Stimulated activated CD8-positive, alpha-beta memory T cell treated with anti-CD3 and anti-CD28 coated beads, Interleukin-12 subunit alpha, Interleukin-12 subunit beta, amount 100 ng/mL, for 24 hours (primary cell): ENCODE measurements at regions not wholly inside any gene's neighbourhood (a gene's known extent, or its start where the extent isn't known, plus 50 kb on each side); places are given as distances from the start of the nearest gene placed in this dataset.

Source experiments
- DNase-seq: peaks from one replicate; pipeline ENCODE4 v3.0.0-alpha.2; 2020; ENCODE audit errors: extremely low read depth

DNA sequence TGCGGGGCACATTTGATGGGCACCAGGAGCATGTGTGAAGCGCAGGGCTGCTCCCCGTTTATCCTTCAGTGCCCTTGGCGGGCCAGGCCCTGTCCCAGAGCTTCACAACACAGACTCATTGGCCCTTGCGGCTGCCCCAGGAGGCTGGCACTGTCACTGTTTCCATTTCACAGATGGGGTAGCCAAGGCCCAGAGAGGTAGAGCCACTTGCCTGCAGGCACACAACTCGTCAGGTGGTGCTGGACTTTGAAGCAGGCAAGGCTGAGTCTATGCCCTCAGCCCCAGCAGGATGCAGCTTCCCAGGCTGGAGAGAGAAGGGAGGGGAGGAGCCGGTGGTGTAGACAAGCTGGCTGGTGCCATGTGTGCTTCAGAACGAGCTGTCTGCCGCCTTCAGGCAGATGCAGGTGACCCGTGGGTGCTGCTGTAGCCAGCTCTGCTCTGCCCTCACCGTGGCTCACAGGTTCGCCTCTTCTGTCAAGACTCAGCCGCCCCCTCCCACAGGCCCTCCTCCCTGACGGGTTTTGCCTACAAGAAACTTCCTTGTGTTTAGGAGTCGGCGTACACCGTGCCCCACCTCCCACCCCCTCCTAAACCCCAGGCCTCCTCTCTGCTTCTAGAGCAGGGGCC lies 232.3 kb upstream of the CIBAR2 start:
- DNase-seq = no peak

DNA sequence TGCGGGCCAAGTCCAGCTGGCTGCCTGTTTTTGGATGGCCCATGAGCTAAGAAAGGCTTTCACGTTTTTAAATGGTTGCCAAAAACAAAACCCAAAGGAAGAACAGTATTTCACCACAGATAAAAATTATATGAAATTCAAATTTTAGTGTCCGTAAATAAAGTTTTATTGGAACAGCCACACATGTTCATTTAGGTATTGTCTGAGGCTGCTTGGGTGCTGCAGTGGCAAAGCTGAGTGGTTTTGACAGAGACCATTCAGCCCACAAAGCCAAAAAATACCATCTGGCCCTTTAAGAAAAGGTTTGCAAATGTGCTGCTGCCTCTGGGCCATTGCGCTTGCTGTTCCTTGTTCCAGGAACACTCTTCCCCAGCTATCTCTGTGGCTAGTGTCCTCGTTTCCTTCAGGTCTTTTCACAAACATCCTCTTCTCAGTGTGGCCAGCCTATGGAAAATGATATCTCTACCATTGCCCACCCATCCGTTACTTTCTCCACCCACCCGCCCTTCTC lies 232.9 kb upstream of the CIBAR2 start:
- no peak for DNase-seq

DNA sequence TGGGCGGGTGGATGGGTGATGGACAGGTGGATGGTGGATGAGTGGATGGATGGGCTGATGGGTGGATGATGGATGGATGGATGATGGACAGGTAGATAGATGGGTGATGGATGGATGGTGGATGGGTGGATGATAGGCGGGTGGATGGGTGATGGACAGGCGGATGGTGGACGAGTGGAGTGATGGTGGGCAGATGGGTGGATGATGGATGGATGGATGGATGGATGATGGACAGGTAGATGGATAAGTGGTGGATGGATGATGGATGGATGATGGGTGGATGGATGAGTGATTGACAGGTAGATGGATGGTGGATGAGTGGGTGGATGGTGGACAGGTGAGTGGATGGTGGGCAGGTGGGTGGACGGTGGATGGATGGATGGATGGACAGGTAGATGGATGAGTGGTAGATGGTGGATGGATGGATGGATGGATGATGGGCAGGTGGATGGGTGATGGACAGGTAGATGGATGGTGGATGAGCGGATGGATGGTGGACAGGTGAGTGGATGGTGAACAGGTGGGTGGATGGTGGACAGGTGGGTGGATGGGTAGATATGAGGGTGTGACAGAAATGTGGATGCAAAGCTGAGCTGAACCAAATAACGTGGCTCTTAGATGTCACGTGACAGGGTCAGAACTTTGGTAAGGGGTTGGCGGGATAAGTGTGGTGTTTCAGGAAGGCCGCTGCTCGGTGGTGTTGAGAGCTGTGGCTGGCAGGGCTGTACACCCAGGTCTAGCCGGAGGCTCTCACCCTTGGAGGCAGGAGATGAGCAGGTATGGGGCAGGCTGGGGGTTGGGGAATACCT lies 234.3 kb upstream of the CIBAR2 start:
- DNase-seq = no peak

DNA sequence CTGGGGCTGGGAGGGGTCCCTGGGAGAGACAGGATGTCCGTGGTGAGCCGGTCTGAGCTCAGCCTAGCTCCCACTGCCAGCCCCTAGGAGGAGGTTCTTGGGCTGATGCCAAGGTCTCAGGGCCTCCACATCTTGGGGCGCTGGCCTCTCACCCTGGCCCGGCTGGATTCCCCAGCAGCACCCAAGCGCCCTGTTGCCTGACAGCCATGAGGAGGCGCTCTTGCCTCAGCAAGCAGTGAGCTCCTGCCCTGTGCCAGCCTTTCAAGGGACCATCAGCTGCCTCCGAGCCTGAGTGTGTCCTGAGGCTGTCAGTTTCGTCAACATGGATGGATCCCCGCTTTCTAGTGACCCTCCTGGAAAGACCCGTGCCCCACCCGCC lies 234.9 kb upstream of the CIBAR2 start:
- DNase-seq = no peak

DNA sequence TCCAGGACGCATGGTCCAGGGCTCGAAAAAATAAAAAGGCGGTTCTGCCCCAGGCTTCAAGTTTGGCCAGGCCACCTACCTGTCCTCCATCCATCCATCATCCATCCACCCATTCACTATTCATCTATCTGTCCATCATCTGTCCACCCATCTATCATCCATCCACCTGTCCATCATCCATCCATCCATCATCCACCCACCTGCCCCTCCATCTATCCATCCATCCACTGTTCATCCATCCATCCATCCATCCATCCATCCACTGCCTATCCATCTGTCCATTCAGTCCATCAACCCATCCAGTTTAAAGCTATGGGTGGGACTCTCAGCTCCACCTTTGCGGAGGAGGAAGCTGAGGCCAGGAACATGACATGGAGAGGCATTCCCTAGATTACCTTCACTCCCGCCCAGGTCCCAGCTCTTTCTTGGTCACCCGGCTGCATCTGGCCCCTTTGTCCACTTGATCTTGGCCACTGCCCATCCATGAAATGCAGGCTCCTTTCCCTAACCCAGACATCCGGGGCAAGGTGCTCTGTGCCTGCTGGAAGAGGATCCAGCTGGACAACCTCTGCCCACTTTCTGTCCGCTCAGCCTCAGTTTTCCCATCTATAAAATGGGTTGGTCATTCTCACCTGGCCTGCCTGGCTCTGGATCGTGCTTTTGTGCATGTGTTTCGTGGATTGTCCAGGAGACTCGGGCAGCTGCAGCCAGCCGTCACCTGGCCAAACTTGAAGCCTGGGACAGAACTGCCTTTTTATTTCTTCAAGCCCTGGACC lies 236.0 kb upstream of the CIBAR2 start:
- DNase-seq = no peak

DNA sequence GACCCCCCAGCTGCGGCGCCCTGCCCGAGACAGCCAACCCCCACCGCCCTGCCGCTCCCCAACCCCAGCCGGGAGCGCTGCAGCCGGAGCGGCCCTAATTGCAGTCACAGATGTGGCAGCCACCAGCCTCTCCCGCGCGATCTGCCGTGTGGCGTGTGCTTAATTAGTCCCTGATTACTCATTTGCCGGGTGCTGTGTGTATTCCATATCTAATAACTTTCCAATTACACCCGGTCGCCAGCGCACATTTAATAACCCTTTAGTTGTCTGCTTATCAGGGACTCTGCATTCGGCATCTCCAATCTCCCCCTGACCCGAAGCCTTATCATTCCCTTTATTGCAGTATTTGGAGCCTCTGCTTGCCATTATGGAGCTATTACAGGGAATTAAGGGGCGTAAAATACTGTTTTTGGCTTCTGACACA lies 236.7 kb upstream of the CIBAR2 start:
- DNase-seq = no peak

DNA sequence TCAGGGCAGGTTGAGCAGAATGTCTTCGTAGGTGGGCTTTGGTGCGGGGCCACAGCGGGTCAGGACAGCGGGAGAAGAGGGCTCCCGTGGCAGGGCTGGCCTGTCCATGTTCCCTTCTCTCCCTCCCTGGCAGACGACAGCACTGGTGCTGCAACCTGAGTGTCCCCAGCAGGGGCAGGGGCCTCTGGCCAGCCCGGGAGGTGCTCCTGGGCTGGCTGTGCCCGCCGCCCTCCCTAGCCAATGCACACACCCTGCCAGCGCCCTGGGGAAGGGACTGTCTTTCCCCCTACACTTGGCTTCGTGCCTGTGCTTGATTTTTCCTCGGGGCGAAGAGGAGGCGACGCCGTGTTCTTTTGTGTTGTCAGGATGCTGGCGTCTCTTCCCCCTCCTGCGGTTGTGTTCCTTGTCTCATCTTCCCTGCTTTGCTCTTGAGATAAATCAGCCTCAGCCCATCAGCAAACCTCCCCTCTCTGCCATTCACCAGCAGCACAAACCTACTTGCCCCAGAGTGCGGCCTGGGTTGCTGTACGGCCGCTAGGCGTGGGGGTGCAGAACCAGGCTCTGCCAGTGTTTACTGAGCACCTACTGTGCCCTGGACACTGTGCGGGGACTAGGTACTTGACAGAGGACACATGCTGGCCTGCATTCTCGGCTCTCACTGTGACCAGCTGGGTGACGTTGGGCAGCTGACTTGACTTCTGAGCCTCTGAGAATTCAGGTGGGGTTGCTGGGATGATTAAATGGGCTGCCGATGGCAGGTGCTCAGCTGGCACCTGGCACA lies 237.3 kb upstream of the CIBAR2 start:
- no peak for DNase-seq

DNA sequence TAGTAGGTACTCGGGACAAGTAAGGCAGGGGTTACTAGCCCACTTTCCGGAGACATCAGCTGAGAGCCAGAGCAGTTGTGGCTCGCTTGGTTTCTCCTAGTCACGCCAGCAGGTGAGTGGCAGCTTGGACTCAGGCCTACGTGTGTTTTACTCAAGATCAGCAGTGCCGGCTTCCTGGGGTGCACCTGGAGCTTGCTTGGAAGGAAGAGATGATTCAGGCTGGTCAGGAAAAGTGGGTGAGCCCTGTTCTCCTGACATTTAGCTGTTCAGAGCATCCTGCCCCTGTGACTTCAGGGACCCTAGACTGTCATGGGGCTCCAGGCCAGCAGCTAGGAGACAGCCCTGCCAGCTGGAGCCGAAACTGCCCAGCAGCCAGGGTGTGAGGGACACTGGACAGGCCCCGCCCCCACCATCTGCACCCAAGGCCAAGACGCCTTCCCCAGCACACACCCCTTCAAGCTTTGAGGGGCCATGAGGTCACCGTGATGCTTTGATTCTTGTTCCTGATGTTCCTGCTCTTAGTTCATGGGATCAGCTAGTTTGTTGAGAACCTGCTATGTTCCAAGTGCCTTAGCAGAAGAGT lies 238.0 kb upstream of the CIBAR2 start:
- no peak for DNase-seq

DNA sequence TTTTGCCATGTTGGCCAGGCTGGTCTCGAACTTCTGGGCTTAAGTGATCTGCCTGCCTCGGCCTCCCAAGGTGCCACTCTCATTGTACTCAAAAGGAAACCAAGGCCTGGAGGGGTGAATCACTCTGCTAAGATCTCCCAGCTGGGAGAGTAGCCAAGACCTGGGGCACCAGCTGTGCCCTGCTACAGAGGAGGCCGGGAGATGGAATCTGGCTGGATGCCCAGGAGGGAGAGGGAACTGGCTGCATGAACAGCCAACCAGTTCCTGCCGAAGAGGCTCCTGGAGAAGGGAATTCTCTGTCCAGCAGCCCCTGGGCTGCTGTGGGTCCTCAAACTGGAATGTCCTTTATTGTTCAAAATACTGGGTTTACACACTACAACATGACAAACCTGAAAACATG lies 238.7 kb upstream of the CIBAR2 start:
- no peak for DNase-seq

DNA sequence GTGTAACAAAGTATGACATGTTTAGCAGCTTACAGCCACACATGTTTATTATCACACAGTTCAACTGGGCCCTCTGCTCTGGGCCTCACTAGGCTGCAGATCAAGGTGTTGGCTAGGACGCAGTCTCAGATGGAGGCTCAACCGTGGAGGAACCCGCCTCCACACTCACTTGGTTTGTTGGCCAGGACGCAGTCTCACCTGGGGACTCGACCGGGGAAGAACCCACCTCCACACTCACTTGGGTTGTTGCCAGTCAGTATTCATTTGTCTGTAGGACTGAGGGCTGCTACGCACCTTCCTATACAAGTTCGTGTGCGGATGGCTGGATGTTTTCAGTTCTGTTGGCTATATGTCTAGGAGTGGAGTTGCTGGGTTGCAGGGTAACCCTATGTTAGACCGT lies 240.7 kb upstream of the CIBAR2 start:
- DNase-seq = no peak

DNA sequence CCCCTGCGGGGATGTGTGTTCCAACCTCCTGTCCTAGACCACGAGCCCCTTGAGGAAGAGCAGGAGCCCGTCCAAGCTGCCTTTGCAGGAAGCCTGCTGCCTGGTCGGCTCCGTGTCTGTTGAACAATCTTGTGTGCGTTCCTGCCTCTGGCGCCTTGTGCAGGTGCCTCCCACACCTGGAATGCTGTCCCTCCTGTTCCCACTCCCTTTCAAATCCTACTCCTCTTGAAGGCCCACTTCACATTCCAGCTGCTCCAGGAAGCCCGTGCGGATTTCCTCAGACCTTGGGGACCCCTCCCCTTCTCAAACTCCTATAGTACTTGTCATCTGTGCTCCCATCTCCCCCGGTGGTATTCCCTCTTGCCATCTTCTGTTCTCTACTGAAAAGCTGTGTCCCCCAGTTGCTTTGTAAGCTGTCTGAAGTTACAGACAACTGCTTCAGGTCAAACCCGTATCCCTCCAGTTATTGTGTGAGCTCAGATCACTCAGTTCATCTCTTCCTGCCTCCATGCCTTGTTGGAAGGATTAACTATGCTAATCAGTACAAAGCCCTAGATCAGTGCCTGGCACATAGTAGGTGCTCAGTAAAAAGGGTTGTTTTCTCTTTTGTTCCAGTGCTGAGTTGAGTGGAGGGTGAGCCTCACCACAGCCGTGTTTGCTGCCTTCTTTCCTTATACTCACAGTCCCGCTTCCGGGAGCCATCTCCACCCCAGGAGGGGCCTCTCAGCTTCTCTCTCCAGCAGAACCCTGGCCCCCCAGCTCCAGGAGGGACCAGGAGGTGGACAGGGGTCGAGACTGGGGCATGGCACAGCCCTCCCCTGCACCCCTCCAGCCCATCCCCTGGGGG lies 241.8 kb upstream of the CIBAR2 start:
- DNase-seq = no peak

DNA sequence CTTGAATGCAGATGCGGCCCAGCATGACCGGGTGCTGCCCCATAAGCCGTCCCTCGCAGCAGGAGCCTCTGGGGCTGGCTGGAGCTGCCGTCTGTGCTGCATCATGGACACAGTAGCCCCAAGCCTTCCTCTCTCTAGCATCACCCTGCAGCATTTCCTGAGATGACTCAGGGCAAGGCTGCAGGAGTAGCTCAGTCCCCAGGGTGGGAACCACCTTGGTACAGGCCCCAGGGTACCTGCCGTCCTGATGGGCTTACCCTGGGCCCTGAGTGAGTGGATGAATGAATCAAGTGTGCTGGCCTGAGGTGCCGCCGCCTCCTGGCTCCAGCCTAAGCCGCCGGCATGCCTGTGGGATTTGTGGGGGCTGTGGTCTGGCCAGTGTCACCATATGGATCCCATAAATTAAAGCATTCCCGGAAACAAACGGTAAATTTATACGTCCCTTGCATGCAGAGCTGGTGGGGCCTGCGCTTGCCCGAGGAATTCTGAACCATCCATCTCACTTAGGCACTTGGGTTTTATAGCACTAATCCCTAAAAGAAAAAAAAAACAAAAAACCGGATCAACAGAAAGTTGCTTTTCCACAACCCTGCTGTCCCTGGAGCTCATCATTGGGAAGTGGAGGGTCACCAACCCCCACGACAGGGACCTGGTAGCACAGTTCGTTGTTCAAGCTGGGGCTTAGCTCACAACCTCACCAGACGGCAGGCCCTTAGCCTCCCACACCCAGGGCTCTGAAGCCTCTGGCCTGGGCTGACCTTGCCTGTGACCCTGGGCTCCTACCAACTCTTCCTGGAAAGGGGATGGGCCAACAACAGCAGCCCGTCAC lies 242.6 kb upstream of the CIBAR2 start:
- no peak for DNase-seq

DNA sequence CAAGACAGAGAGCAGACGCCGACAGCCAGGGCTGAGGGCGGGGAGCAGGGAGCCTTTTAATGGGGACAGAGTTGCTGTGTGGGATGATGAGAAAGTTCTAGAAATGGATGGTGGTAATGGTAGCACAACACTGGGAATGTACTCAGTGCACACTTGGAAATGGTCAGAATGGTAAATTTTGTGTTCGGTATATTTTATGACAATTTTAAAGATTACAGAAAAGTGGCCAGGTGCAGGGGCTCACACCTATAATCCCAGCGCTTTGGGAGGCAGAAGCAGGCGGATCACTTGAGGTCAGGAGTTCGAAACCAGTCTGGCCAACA lies 243.2 kb upstream of the CIBAR2 start:
- DNase-seq = no peak

DNA sequence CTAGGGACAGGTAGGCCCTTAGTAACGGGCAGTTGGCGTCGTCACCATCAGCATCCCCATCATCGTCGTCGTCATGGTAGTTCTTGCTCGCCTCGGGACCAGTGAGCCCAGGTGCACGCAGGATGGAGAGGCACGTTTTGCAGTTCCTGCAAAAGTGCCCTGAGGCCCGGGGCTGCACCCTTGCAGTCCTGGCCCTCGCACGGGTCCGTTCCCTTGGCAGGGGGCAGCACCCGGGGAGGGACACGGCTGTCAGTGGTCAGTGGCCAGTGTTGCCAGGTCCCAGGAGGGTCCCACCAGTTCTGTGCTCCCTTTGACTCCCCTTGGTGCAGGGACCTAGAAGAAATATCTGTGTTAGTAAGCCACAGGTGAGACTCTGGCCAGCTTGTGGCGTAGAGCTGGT lies 243.9 kb upstream of the CIBAR2 start:
- no peak for DNase-seq

DNA sequence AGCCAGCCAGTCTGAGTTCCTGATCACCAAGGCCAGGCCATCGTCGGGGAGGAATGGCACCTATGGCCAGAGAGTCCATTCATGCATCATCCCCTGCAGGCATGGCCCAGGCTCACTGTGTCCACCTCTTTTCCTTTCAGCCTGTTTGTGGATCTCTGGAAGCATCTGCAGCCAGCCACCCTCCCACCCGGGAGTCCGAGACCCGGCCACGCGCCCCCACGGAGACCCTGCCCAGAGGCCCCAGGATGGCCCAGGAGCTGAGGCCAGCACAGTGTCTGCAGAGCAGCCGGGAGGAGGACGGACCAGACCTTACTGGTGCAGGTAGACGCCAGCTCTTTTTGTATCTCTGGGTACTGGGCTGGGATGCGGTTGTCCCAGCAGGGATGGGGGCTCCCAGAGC lies 245.1 kb upstream of the CIBAR2 start:
- no peak for DNase-seq

DNA sequence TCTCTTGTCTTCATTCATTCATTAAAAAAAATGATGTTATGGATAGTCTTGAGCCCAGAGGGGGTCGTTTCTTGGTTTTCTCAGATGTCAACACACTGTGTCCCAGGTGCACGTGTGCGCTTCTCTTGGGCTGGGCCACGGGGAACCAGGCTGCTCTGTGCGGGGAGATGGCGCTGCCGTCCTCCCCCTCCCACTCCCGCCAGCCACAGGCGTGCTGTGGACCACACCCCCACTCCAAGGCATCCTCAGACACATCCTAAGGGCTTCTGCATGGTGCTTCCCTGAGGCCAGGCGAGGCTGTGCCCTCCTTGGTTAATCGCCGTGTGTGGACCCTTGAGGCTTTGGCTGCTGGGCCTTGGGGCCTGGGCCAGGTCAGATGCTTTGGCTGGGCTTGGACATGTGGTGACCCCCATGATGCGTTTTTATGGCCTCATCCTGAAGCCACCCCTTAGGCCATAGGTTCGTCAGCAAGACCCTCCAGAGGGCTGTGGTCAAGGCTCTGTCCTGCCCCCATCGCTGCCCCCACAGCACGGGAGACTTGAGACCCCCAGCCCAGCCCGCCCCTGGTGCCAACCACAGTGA lies 245.7 kb upstream of the CIBAR2 start:
- DNase-seq = no peak

DNA sequence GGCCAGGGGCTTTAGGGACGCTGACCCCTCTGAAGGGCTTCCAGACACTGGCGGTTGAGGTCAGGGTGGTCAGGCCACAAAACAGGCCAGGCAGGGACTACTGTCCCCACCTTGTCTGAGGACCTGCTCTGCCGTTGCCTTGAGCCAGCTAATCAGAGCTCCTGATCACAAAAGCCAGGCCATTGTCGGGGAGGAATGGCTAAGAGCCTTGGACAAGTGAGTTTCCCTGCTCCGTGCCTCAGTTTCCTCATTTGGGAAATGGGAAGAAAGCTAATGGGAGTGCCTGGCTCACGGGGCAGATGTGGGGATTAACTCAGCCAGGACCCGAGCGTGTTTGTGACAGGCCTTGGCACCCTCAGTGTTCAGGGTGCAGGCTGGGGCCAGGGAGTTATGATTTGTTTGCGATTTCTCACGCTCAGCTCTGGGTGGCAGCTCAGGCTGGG lies 246.5 kb upstream of the CIBAR2 start:
- no peak for DNase-seq

DNA sequence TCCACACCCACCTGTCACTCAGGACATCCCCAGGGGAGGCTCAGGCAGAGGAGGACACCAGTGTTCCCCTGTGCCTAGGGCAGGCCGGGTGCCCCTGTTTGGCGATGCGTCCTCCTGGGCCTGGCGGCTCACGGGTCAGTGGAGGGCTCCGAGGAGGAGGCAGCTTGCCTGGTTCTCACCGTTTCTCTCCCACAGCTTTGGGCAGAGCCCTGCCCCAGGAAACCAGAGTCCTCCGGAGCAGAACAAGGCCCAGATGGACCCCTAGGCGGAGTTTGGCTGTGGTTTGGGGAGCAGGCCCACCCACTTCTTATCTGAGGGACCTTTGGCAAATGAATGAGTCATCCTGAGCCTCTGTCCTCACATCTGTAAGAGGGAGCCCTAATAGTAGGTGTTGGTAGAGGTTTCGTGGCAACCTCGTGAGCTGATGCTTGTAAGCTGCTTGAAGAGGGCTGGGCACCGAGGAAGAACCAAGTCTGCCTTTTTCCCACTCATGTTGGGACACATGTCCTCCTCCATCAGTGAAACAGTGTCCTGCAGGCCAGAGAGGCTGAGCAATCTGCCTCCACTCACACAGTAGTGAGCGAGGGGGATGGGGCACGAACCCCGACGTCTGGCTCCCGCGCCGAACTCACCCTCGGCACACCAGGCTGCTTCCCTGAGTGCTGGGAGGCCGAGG lies 247.0 kb upstream of the CIBAR2 start:
- DNase-seq = no peak
